Nephron progenitor cell (in vitro differentiated cells): ENCODE measurements at regions not wholly inside any gene's neighbourhood (a gene's known extent, or its start where the extent isn't known, plus 50 kb on each side); places are given as distances from the start of the nearest gene placed in this dataset.

Experiments
- DNase-seq: peaks from one replicate; pipeline ENCODE4 v3.0.0; 2021
- H3K27ac Mint-ChIP-seq: 2 replicates; pipeline ENCODE4 v1.8.0; 2021; ENCODE audit warnings: mild to moderate bottlenecking, moderate library complexity, mixed read lengths
- H3K27me3 Mint-ChIP-seq: 2 replicates; pipeline ENCODE4 v1.8.0; 2021; ENCODE audit warnings: mild to moderate bottlenecking, low read depth, mixed read lengths; ENCODE audit not compliant: poor library complexity
- H3K36me3 Mint-ChIP-seq: 2 replicates; pipeline ENCODE4 v1.8.0; 2021; ENCODE audit warnings: low read depth, mixed read lengths
- H3K4me1 Mint-ChIP-seq: 2 replicates; pipeline ENCODE4 v1.8.0; 2021; ENCODE audit warnings: mixed read lengths
- H3K4me3 Mint-ChIP-seq: 2 replicates; pipeline ENCODE4 v1.8.0; 2021; ENCODE audit warnings: mild to moderate bottlenecking, moderate library complexity, mixed read lengths
- H3K9me3 Mint-ChIP-seq: 2 replicates; pipeline ENCODE4 v1.8.0; 2021; ENCODE audit warnings: mild to moderate bottlenecking, moderate library complexity, mixed read lengths
- TF ChIP-seq, protein P1 (sequence below): fragments of 200-600 bp; sonication (generic); IDR thresholded peaks from 2 replicates; pipeline ENCODE4 v1.5.0; 2021; ENCODE audit warnings: antibody characterized with exemption

DNA sequence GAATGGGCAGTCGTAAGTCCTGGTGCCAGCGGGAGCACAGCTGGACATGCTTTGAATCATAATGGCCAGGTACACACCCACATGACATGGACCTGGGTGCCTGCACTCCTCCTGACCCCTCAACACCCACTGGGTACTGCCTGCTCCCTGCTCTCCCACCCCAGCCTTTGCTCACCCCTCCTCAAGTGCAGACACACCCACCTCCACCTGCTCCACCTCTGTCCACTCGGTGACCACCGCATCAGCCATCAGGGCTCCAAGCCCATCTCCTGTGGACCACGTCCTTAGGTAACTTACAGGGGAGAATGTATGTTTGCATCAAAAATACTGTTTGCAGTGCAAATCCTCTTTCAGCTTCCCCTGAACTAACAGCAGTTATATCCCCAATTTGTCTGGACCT is 214.6 kb downstream of the BRD1 start:
- TF ChIP-seq, protein P1, sequence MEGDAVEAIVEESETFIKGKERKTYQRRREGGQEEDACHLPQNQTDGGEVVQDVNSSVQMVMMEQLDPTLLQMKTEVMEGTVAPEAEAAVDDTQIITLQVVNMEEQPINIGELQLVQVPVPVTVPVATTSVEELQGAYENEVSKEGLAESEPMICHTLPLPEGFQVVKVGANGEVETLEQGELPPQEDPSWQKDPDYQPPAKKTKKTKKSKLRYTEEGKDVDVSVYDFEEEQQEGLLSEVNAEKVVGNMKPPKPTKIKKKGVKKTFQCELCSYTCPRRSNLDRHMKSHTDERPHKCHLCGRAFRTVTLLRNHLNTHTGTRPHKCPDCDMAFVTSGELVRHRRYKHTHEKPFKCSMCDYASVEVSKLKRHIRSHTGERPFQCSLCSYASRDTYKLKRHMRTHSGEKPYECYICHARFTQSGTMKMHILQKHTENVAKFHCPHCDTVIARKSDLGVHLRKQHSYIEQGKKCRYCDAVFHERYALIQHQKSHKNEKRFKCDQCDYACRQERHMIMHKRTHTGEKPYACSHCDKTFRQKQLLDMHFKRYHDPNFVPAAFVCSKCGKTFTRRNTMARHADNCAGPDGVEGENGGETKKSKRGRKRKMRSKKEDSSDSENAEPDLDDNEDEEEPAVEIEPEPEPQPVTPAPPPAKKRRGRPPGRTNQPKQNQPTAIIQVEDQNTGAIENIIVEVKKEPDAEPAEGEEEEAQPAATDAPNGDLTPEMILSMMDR, result no peak
- Mint-ChIP-seq H3K4me1 (peaks cover 3% of the 10 kb centered on the region), H3K9me3 (peaks cover 29% of the 10 kb centered on the region), H3K36me3 (no peaks in the 10 kb centered on the region), H3K4me3 (no peak overlapping the region), H3K27ac (no peak overlapping the region), H3K27me3 (peaks cover 14% of the 10 kb centered on the region)
- no peak for DNase-seq

DNA sequence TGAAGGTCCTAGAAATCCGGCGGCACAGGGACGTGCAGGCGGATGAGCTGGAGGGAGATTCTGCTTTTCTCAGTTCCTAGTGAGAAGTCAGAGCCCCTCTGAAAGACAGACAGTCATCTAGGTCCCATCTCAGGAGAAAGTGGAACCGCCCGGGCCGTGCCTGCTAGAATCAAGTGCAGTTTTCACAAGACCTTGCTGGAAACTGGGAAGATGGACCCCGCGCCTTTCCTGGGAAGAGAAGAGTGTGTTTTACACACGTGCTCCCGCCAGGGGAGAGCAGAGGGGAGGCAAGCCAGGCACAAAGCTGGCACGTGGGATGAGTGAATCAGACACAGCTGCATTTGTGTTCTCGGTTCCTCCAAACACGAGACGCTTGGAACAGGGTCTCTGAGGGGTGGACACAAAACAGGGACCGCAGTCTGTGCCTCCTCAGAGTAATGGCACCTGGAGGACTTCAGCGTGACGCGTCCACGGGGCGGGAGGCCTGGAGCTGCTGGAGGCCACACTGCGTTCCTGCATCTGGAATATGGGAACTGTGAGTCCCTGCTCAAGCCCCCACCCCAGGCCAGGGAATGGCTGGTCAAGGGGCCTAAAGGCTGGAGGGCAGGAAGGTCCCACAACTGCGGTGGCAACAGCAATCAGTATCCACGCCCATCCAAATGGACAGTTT is 218.3 kb downstream of the BRD1 start:
- Mint-ChIP-seq H3K9me3 (peaks cover 35% of the 10 kb centered on the region), H3K27me3 (peaks cover 12% of the 10 kb centered on the region), H3K27ac (no peak overlapping the region), H3K36me3 (no peaks in the 10 kb centered on the region), H3K4me3 (no peak overlapping the region), H3K4me1 (no peaks in the 10 kb centered on the region)
- TF ChIP-seq, protein P1, result no peak
- no peak for DNase-seq

DNA sequence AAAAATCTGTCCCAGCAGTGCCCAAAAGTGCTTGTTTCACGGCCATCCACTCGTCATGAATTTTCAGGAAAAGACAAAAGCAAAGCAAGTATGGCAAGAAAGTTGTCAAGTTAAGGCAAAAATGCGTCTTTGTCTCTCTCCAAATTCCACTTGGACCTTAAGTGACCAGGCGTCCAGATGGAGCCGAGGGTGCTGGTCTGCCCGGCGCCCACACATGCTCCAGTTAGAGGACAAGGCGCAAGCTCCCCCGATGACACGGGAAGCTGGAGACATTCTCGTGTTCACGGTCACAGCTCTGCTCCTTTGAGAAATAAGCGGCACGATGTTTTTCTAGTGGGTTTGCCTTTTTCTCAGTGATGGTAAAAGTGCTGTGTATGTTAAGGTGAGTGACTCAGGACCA is 219.0 kb downstream of the BRD1 start:
- H3K27ac Mint-ChIP-seq, result no peak overlapping the region
- H3K9me3 Mint-ChIP-seq, result peaks cover 38% of the 10 kb centered on the region
- no peaks in the 10 kb centered on the region for H3K36me3 Mint-ChIP-seq
- DNase-seq, result no peak
- no peaks in the 10 kb centered on the region for H3K4me1 Mint-ChIP-seq
- H3K27me3 Mint-ChIP-seq, result peaks cover 12% of the 10 kb centered on the region
- H3K4me3 Mint-ChIP-seq, result no peak overlapping the region
- TF ChIP-seq, protein P1, result no peak

DNA sequence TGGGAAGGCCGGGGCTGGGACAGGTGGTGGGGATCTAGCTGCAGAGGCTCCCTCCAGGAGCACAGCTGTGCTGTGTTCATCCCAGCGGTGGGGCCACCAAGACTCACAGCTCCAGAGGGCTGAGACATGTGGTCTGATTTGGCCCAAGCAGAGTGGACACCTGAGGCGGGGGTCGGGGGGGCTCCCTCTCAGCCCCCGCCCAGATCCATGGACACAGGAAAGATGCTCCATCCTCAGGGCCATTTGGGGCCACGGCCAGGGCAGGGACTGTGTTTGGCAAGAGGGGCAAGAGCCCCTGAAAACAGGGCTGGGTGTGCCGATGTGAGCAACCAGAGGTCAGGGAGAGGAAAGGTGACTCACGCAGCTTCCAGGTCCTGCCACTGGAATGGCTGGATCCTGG is 219.4 kb downstream of the BRD1 start:
- Mint-ChIP-seq H3K36me3 (no peaks in the 10 kb centered on the region), H3K9me3 (peaks cover 38% of the 10 kb centered on the region), H3K27me3 (peaks cover 12% of the 10 kb centered on the region), H3K27ac (no peak overlapping the region), H3K4me3 (no peak overlapping the region), H3K4me1 (no peaks in the 10 kb centered on the region)
- no peak for DNase-seq
- TF ChIP-seq, protein P1, result no peak

DNA sequence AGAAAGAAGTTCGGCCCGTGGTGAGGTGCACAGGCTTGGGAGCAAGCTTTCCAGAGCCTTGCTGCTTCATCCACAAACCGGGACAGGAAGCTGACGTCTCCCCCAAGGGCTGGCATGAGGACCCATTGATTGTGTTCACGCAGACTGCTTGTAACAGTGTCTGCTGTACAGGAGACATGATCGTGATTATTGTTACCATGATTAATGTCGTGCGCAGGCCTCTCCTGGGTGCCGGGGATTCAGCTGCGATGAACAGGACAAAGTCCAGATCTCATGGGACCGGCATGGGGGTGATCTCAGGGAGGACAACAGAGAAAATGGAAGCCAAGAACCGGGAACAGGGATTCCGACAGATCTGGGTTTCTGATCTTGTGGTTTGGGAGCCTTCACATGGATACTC is 219.9 kb downstream of the BRD1 start:
- Mint-ChIP-seq H3K4me3 (no peak overlapping the region), H3K27me3 (peaks cover 12% of the 10 kb centered on the region), H3K27ac (no peak overlapping the region), H3K36me3 (no peaks in the 10 kb centered on the region), H3K4me1 (no peaks in the 10 kb centered on the region), H3K9me3 (peaks cover 37% of the 10 kb centered on the region)
- TF ChIP-seq, protein P1, result no peak
- no peak for DNase-seq
